Tibial nerve (tissue), 4 donors: ENCODE measurements at regions not wholly inside any gene's neighbourhood (a gene's known extent, or its start where the extent isn't known, plus 50 kb on each side); places are given as distances from the start of the nearest gene placed in this dataset.
"Not testable (repeated sequence)": the region's sequence is repeated elsewhere in the genome, so short reads cannot be mapped to it uniquely, and the experiment has no call there.

Experiments used
- DNase-seq, 2 donors: peaks; one replicate each; pipeline ENCODE4 v3.0.0-alpha.2; 2019; ENCODE audit warnings: low spot score in 2 of 2
- H3K27ac ChIP-seq, 4 donors: fragments of 200-600 bp; sonication (generic) in 3 of 4; one replicate each; pipeline ENCODE4 v1.5.1; 2017 to 2019; ENCODE audit warnings: mild to moderate bottlenecking in 1 of 4
- H3K27me3 ChIP-seq, 2 donors: fragments of 200-600 bp; sonication (generic) in 1 of 2; one replicate each; pipeline versions ENCODE4 v1.5.1 to v1.6.0; 2017 to 2019
- H3K36me3 ChIP-seq, 3 donors: fragments of 200-600 bp; sonication (generic); one replicate each; pipeline ENCODE4 v1.5.1; 2018 to 2019
- H3K4me1 ChIP-seq, 4 donors: fragments of 200-600 bp; sonication (generic) in 3 of 4; one replicate each; pipeline ENCODE4 v1.5.1; 2017 to 2019
- H3K4me3 ChIP-seq, 4 donors: fragments of 200-600 bp; sonication (generic) in 3 of 4; one replicate each; pipeline ENCODE4 v1.5.1; 2017 to 2019; ENCODE audit warnings: mild to moderate bottlenecking in 1 of 4, moderate library complexity in 1 of 4
- H3K9me3 ChIP-seq, 4 donors: fragments of 200-600 bp; sonication (generic) in 3 of 4; one replicate each; pipeline ENCODE4 v1.5.1; 2017 to 2019
- EP300 ChIP-seq, 2 donors: sonication (generic); formaldehyde crosslinking; IDR thresholded peaks; one replicate each; pipeline ENCODE4 v1.6.1; 2017; ENCODE audit warnings: antibody characterized with exemption in 2 of 2, mild to moderate bottlenecking in 1 of 2
- POLR2A ChIP-seq, 2 donors: fragments of 450-650 bp; IDR thresholded peaks; one replicate each; pipeline ENCODE4 v1.6.1; 2017; ENCODE audit warnings: antibody characterized with exemption in 2 of 2, mild to moderate bottlenecking in 2 of 2, moderate library complexity in 2 of 2
- WGBS, 2 donors: methylation state at CpG; one replicate each; pipeline ENCODE4 v1.1.5; 2018; 5-methylcytosine and 5-hydroxymethylcytosine counted together
- TF ChIP-seq, protein P1 (sequence below), 5 experiments: fragments of 200-600 bp in 3 of 5; fragments of 450-650 bp in 2 of 5; sonication (generic) in 3 of 5; IDR thresholded peaks; one replicate each; pipeline ENCODE4 v1.5.1; 2016 to 2019; ENCODE audit warnings: antibody characterized with exemption in 5 of 5, mild to moderate bottlenecking in 3 of 5, moderate library complexity in 2 of 5

GRCh38 chr2:184993746-184994145 lies 395.4 kb downstream of the ZNF804A start:
- Histone ChIP-seq H3K27ac (no peak overlapping the region), H3K4me1 (no peaks in the 10 kb centered on the region), H3K4me3 (no peak overlapping the region), H3K9me3 (peaks cover 0 to 5% (median 0%) of the 10 kb centered on the region in 4 donors), H3K27me3 (no peaks in the 10 kb centered on the region), H3K36me3 (no peaks in the 10 kb centered on the region)
- DNase-seq = no peak
- WGBS, 2 donors = 69 to 73% methylated on average over 2 of the region's 2 CpGs
- TF ChIP-seq, protein P1, sequence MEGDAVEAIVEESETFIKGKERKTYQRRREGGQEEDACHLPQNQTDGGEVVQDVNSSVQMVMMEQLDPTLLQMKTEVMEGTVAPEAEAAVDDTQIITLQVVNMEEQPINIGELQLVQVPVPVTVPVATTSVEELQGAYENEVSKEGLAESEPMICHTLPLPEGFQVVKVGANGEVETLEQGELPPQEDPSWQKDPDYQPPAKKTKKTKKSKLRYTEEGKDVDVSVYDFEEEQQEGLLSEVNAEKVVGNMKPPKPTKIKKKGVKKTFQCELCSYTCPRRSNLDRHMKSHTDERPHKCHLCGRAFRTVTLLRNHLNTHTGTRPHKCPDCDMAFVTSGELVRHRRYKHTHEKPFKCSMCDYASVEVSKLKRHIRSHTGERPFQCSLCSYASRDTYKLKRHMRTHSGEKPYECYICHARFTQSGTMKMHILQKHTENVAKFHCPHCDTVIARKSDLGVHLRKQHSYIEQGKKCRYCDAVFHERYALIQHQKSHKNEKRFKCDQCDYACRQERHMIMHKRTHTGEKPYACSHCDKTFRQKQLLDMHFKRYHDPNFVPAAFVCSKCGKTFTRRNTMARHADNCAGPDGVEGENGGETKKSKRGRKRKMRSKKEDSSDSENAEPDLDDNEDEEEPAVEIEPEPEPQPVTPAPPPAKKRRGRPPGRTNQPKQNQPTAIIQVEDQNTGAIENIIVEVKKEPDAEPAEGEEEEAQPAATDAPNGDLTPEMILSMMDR (IDR thresholded peaks at IDR 0.05) = no peak
- TF ChIP-seq EP300 (IDR thresholded peaks at IDR 0.05) (no peak), POLR2A (IDR thresholded peaks at IDR 0.05) (no peak)

GRCh38 chr2:185006481-185006880 lies 408.2 kb downstream of the ZNF804A start:
- H3K36me3 ChIP-seq = no peaks in the 10 kb centered on the region
- no peaks in the 10 kb centered on the region for H3K27me3 ChIP-seq
- 55 to 63% methylated on average over 4 of the region's 4 CpGs for WGBS, 2 donors
- DNase-seq = no peak
- H3K9me3 ChIP-seq = peaks cover 0 to 15% (median 0%) of the 10 kb centered on the region in 4 donors
- H3K4me1 ChIP-seq = no peaks in the 10 kb centered on the region
- no peak overlapping the region for H3K4me3 ChIP-seq
- no peak overlapping the region for H3K27ac ChIP-seq
- TF ChIP-seq, protein P1 (IDR thresholded peaks at IDR 0.05) = no peak
- TF ChIP-seq POLR2A (IDR thresholded peaks at IDR 0.05) (no peak), EP300 (IDR thresholded peaks at IDR 0.05) (no peak)

- no peak for DNase-seq
- Histone ChIP-seq H3K36me3 (no peaks in the 10 kb centered on the region), H3K9me3 (peaks cover 0 to 24% (median 9%) of the 10 kb centered on the region in 4 donors), H3K4me1 (no peaks in the 10 kb centered on the region), H3K27ac (no peak overlapping the region), H3K4me3 (no peak overlapping the region), H3K27me3 (no peaks in the 10 kb centered on the region)
- WGBS, 2 donors = 91 to 92% methylated on average over 3 of the region's 3 CpGs
- TF ChIP-seq, protein P1 (IDR thresholded peaks at IDR 0.05) = no peak
- no peak for TF ChIP-seq POLR2A (IDR thresholded peaks at IDR 0.05)
- TF ChIP-seq EP300 (IDR thresholded peaks at IDR 0.05) = no peak
Observed at GRCh38 chr2:185012643-185013042, 414.3 kb downstream of the ZNF804A start.

DNA sequence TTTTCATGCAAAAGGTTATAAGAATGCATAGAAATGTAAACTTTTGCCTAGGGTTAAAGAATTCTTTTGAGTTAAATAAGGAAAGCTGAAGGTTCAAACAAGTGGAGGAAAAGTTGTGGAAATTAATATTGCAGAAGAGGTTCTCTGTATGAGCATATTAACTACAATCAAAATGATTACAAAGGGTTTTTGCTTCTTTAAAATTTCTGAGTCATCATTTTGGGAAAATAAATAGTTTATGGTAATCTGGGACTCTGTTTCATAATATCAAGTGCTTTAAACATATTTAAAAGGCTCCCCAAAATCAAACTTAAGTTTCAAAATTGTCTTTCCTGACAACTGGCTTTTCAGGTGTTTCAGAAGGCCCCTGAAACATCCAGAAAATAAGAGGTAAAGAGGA lies 415.7 kb downstream of the ZNF804A start:
- TF ChIP-seq, protein P1 (IDR thresholded peaks at IDR 0.05) = no peak
- TF ChIP-seq EP300 (IDR thresholded peaks at IDR 0.05) = no peak
- TF ChIP-seq POLR2A (IDR thresholded peaks at IDR 0.05) = no peak
- peaks cover 0 to 24% (median 9%) of the 10 kb centered on the region in 4 donors for H3K9me3 ChIP-seq

GRCh38 chr2:185025891-185026290 lies 427.6 kb downstream of the ZNF804A start:
- DNase-seq, H3K4me3 ChIP-seq, H3K36me3 ChIP-seq, H3K27ac ChIP-seq, H3K9me3 ChIP-seq, H3K4me1 ChIP-seq, H3K27me3 ChIP-seq: not testable (repeated sequence)
- WGBS, 2 donors = 84 to 88% methylated on average over 3 of the region's 3 CpGs

More for the DNA sequence above, 415.7 kb downstream of the ZNF804A start:
- DNase-seq = no peak
- Histone ChIP-seq H3K27ac (no peak overlapping the region), H3K36me3 (no peaks in the 10 kb centered on the region), H3K27me3 (no peaks in the 10 kb centered on the region), H3K4me1 (no peaks in the 10 kb centered on the region), H3K4me3 (no peak overlapping the region)

- Histone ChIP-seq H3K4me1 (no peaks in the 10 kb centered on the region), H3K27me3 (no peaks in the 10 kb centered on the region), H3K27ac (no peak overlapping the region), H3K4me3 (no peak overlapping the region), H3K9me3 (peaks cover 0 to 8% (median 4%) of the 10 kb centered on the region in 4 donors), H3K36me3 (no peaks in the 10 kb centered on the region)
- DNase-seq = no peak
- 81 to 96% methylated on average over 4 of the region's 4 CpGs for WGBS, 2 donors
- no peak for TF ChIP-seq POLR2A (IDR thresholded peaks at IDR 0.05)
- no peak for TF ChIP-seq EP300 (IDR thresholded peaks at IDR 0.05)
- TF ChIP-seq, protein P1 (IDR thresholded peaks at IDR 0.05) = no peak
Observed at GRCh38 chr2:185035906-185036305, 437.6 kb downstream of the ZNF804A start.
